ENCODE measurements at regions not wholly inside any gene's neighbourhood (a gene's known extent, or its start where the extent isn't known, plus 50 kb on each side); places are given as distances from the start of the nearest gene placed in this dataset.
"Not testable (repeated sequence)": the region's sequence is repeated elsewhere in the genome, so short reads cannot be mapped to it uniquely, and the experiment has no call there.

GRCh38 chr15:21324720-21325460, 115.4 kb downstream of the POTEB3 start:
- TF ChIP-seq EP300 (IDR thresholded peaks at IDR 0.05); PHF8 (IDR thresholded peaks at IDR 0.05; ENCODE audit: borderline replicate concordance, low read depth); POLR2A (IDR thresholded peaks at IDR 0.05; ENCODE audit: low read length); CHD2 (IDR thresholded peaks at IDR 0.05; ENCODE audit: low read length, partially characterized antibody); CTCF (IDR thresholded peaks at IDR 0.05); RFX5 (IDR thresholded peaks at IDR 0.05); MAFK (IDR thresholded peaks at IDR 0.05; ENCODE audit: partially characterized antibody); BCL3 (IDR thresholded peaks at IDR 0.05): not testable (repeated sequence)
- TF ChIP-seq, protein P1, sequence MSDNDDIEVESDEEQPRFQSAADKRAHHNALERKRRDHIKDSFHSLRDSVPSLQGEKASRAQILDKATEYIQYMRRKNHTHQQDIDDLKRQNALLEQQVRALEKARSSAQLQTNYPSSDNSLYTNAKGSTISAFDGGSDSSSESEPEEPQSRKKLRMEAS (IDR thresholded peaks at IDR 0.05) = not testable (repeated sequence)
- TF ChIP-seq, protein P2, sequence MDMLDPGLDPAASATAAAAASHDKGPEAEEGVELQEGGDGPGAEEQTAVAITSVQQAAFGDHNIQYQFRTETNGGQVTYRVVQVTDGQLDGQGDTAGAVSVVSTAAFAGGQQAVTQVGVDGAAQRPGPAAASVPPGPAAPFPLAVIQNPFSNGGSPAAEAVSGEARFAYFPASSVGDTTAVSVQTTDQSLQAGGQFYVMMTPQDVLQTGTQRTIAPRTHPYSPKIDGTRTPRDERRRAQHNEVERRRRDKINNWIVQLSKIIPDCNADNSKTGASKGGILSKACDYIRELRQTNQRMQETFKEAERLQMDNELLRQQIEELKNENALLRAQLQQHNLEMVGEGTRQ (IDR thresholded peaks at IDR 0.05) = not testable (repeated sequence)

All from A549 (cell line).